Ovary (tissue), 3 donors: ENCODE measurements at regions not wholly inside any gene's neighbourhood (a gene's known extent, or its start where the extent isn't known, plus 50 kb on each side); places are given as distances from the start of the nearest gene placed in this dataset.

Experiments
- CTCF ChIP-seq, 3 donors: fragments of 450-650 bp in 2 of 3; fragments of 200-600 bp in 1 of 3; IDR thresholded peaks; one replicate each; pipeline versions ENCODE4 v1.5.1 to v1.8.0; 2016 to 2022; ENCODE audit warnings: antibody characterized with exemption in 3 of 3, mild to moderate bottlenecking in 1 of 3
- POLR2A ChIP-seq: fragments of 450-650 bp; IDR thresholded peaks from one replicate; pipeline ENCODE4 v1.6.1; 2017; ENCODE audit warnings: antibody characterized with exemption, mild to moderate bottlenecking, moderate library complexity
- donor health status: DM: no; HTN: no; CAD: no.

DNA sequence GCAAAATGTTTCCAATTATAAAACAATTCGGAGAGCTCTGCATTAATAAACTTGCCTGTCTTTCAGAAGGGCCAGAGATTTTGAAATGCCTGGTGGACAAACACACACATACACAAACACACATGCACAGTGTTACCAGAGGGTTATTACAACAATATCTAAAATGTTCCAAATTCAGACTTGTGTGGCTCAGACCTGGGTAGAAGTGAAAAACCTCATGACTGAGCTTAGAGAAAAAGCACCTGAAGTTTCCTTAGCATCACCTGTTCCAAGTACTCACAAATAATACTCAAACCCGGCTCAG is 247.9 kb downstream of the FOXD2 start:
- TF ChIP-seq CTCF (IDR thresholded peaks at IDR 0.05) (no peak), POLR2A (no peak)
